ENCODE measurements at regions not wholly inside any gene's neighbourhood (a gene's known extent, or its start where the extent isn't known, plus 50 kb on each side); places are given as distances from the start of the nearest gene placed in this dataset.

DNA sequence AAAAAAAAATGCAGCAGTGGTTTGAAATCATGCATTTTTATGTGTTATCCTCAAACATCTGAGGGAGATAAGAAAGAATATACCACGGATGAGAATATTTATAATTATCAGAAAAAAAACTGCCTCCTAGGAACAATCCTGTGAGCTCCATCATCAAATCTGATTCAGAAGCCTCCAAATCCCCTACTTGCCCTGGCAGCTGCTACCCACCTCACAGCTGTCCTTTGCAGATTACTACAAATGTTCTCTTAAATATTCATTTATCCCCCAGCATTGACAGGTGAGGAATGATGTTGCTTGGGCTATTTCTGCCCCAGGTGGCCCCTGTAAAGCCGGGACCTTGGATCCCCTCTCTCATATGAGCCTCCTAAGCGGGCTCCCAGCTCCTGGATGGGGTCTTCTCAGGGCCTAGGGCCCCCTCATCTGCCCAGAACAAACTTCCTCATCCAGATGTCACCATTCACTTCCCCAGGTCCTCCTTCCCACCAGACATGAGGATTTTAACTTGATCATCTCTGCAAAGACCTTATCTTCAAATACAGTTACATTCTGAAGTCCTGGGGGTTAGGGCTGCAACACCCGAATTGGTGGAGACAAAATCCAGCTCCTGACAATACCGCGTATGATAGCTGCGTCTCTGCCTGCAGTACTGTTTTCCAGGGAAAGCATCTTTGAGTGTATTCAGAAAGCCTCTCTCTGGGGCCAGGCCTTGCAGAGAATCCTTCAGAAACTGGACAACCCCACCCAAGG, 81.9 kb upstream of the INSIG1 start:
- no peak for DNase-seq (ENCODE audit: low read depth in 2 of 2)

- no peak for DNase-seq (ENCODE audit: low read depth in 2 of 2)
Observed at GRCh38 chr7:155216475-155217272, 81.0 kb upstream of the INSIG1 start.

DNA sequence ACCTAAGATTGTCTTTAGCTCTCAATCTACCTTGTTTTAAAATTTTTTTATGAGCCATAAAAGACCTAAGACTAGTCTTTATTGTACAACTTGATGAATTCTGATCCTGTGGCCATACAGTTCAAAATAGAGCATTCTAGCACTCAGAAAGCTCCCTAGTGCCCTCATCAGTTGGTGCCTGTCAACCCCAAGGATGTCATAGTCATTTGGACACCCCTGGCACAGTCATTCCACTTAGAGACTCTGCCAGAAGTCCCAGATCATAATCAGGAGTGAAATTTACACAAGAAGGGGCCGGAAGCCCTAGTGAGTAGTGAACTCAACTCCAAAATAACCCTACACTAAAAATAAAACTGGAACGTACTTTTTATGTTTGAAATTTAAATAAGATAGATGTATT, 80.0 kb upstream of the INSIG1 start:
- DNase-seq (ENCODE audit: low read depth in 2 of 2) = no peak

DNA sequence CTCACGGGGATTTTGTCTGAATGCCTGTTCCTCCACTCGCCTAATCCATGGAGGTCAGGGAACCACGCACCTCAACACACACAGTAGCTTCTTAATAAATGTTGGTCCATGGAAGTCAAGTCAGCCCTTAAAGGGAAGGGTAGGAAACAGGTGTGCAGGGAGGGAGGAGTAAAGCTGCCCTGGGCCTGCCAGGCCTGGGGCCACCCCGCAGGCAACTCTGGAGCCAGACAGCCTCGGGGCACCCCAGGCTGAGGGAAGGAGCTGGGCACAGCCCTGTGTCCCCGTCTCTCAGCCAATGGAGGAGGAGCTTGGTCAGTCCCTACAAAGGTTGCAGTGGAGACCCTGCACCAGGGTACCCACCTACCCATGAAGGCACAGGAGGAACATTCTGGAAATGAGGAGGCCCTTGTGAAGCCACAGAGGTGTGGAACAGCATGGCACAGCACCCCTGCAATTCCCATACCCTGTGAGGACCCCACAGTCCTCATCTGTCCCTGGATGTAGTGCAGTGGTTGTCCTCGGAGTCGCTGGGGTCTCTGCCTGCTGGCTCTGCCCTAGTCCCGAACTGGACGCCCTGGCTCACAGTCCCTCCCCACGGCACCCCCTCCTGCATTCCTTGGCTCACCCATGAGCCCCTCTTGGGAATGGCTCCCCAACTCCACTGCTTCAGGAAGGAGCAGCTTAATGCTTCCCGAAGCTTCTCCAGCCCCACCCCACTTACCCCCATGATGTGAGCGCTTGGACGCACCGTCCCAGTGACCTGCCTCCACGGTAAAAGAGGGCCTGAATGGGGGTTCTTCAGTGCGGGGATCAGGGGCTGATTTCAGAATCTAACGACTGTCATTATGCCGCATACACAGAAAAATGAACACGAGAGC, 79.2 kb upstream of the INSIG1 start:
- DNase-seq (ENCODE audit: low read depth in 2 of 2) = no peak

GRCh38 chr7:155219154-155219531, 78.5 kb upstream of the INSIG1 start:
- no peak for DNase-seq (ENCODE audit: low read depth in 2 of 2)

DNA sequence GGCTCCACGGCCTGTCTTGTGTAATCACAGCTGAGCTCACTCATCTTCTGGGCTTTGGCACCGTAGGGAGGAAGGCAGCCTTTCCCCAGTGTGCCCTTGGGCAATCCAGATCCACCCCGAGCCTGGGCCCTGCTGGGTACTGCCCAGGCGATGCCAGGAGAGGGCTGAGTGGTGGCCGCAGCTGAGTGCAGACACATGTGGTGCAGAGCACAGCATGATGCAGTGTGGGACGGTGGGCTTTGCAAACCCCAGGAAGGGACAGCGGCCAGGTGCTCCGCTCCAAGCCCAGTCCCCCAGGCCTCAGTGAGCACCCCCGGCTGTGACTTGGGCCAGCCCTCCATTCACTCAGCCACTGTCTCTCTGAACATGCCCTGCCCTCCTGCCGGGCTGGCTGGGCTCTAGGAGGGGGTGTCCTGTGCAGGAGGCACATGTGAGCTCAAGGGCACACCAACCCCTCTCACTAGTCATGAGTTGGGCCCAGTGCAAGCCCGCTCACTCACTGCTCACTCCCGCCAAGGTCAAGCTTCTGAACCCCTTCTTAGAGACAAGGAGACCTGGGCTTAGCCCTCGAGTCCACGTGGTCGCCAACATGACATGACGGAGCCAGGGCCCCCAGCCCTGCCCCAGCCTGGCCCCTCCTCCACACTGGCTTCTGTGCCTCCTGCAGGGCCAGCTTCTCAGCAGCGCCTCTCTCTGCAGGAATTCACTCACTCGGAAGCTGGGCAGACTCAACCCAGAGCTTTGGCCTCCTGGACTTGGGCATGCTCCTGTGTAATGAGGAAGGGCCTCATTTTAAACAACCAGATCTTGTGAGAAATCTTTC, 77.5 kb upstream of the INSIG1 start:
- DNase-seq (ENCODE audit: low read depth in 2 of 2) = no peak

- no peak for DNase-seq (ENCODE audit: low read depth in 2 of 2)
Observed at GRCh38 chr7:155220903-155221302, 76.8 kb upstream of the INSIG1 start.

- no peak for DNase-seq (ENCODE audit: low read depth in 2 of 2)
Observed at GRCh38 chr7:155221547-155221946, 76.1 kb upstream of the INSIG1 start.

DNA sequence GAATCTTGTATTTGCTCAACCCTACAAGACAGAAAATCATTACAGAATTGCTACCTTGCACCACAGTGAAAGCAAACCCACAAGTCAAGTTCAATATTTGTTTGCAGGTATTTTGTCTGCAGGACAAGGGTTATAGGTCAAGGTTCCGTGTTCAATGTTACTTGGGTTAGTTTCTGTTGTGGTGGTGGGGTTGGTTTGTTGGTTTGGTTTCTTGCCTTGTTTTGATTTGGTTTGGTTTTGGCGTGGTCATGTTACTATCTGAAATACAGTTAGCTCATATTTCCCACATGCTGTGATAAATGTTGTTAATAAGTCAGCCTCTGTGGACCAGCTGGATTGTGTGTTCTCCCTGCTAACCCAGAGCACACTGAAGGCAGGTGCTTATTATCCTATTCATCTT, 75.6 kb upstream of the INSIG1 start:
- DNase-seq (ENCODE audit: low read depth in 2 of 2) = no peak

- no peak for DNase-seq (ENCODE audit: low read depth in 2 of 2)
Observed at GRCh38 chr7:155222573-155222972, 75.1 kb upstream of the INSIG1 start.

DNA sequence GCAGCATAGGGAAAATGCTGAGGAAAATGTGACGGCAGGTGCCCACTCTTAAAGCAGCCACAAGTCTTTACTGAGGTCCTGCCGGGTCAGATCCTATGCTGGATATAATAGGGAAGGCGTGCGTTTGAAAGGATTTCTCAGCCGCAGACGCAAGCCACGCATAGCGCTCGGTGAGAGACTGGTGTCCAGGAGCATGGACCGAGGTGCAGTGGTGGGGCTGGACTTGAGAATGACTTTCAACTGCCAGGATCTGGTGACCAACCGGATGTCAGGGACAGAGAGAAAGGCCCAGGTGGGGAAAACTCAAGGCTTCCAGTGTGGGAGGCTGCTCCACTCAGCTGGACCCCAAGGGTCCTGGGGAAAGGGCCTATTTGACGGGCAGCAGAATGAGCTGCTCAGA, 74.7 kb upstream of the INSIG1 start:
- DNase-seq (ENCODE audit: low read depth in 2 of 2) = no peak

DNA sequence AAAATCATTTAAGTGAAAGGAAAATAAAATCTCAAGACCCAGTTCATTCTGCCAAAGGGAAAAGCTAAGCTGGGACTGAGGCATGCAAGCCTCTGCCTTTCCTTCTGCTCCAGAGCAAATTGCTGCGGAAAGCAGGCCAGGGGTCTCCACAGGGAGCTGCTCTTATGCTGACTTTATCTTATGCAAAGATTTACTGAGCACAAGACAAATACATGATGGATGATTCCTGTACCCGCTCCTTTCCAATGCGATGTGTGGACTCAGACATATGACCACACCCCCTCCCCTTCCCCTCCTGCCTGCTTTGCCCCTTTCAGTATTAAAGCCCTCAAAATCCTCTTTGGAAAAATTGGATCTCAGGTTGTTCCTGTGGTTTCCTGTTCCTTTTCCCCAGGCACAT, 74.2 kb upstream of the INSIG1 start:
- no peak for DNase-seq (ENCODE audit: low read depth in 2 of 2)

- no peak for DNase-seq (ENCODE audit: low read depth in 2 of 2)
Observed at GRCh38 chr7:155224116-155224811, 73.4 kb upstream of the INSIG1 start.

GRCh38 chr7:155225095-155225494, 72.6 kb upstream of the INSIG1 start:
- no peak for DNase-seq (ENCODE audit: low read depth in 2 of 2)

- no peak for DNase-seq (ENCODE audit: low read depth in 2 of 2)
Observed at GRCh38 chr7:155225516-155225915, 72.2 kb upstream of the INSIG1 start.

DNA sequence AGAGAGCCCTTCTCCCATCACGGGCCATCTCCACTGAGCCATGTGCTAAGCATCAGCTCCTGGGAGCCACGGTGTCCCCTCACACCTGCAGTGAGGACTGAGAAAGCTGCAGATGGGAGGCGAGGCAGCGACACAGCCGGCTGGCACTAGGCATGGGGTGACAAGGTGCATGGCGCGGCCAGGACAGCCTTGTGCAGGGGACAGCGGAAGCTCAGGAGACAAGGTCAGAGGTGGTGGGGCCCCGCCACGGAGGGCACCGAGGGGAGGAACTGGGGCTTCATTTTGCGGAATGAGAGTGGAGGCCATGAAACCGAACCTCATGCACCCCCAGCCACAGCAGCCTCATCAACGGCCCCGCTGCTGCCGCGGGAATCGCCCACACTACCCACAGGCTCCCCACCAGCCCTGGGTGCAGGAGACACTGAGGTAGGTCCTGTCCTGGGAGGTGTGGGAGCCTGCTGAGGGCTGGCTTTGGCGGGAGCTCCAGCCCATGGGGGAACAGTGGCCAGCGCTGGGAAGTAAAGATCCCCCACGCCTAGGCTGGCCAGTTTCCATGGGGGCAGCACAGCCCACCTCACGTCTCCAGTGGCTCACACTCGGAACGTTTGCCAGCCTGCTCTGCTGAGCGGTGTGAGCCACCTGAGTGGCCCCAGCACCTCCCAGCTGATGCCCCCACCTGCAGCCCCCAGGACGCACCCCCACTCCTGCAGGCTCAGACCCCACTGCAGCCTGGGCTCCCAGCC, 71.2 kb upstream of the INSIG1 start:
- DNase-seq (ENCODE audit: low read depth in 2 of 2) = no peak

GRCh38 chr7:155227004-155227787, 70.5 kb upstream of the INSIG1 start:
- DNase-seq (ENCODE audit: low read depth in 2 of 2) = no peak

DNA sequence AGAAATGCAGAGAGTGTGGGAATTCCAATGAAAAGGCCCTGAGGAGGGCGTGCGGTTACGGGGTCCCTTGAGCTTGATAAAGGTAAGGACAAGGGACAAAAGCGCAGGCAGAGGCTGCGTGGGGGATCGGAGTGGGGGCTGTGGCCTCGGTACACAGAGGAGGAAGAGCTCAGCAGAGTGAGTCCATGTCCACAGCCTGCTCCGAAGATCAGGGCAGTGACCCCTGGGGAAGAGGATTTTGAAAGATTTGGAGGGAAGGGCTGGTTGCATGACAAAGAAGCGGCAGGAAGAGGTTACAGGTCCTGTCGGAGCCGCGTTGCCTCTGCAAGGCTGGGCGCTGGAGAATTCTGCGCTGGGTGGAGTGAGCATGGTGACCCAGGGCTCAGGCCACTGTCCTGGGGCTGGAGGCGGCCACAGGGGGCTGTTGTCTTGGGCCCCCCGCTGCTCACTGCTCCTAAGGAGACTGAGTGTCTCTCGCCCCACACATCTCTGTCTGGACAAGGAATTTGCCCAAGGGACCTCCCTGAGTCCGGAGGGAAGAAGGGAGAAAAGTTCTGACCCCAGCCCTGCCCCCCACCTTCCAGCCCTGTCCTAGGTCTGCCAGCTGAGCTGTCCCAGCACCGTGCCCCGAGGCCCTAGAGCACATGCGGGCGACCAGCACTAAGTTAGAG, 69.8 kb upstream of the INSIG1 start:
- no peak for DNase-seq (ENCODE audit: low read depth in 2 of 2)

DNA sequence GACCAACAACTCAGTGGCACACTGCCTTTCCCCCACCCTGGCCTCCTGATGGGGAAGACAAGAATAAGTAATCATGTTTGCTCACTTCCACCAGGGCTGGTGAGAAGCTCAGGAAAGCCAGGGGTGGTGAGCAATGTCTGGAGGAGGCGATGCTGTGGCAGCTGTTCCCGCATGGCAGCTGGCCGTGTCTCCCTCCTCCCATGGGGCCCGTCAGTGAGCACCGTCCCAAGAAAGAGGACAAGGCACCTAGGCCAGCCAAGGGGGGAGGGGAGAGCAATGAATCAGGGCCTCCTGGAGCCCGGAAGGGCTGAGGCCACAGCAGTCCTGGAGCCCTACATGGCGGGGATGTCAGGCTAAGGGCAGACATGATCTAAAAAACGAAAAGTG, 69.2 kb upstream of the INSIG1 start:
- no peak for DNase-seq (ENCODE audit: low read depth in 2 of 2)

All from fibroblast of skin of left quadriceps (primary cell).